ENCODE measurements at regions not wholly inside any gene's neighbourhood (a gene's known extent, or its start where the extent isn't known, plus 50 kb on each side); places are given as distances from the start of the nearest gene placed in this dataset.
"Not testable (repeated sequence)": the region's sequence is repeated elsewhere in the genome, so short reads cannot be mapped to it uniquely, and the experiment has no call there.

GRCh38 chr1:168467452-168467851 is 76.3 kb downstream of the XCL2 start:
- intact Hi-C loops (cut with DNase I; ENCODE audit: low total_unique reads) = no loop called here
- no peak for DNase-seq (ENCODE audit: low spot score in 2 of 2)
- H3K4me3 ChIP-seq (ENCODE audit: low read depth, poor library complexity, severe bottlenecking) = no peak overlapping the region
- TF ChIP-seq POLR2A (IDR thresholded peaks at IDR 0.05) (no peak), CTCF (IDR thresholded peaks at IDR 0.05) (no peak)
- 71 to 75% methylated on average over 3 of the region's 3 CpGs for WGBS, 2 donors

- intact Hi-C loops (cut with DNase I; ENCODE audit: low total_unique reads) = no loop called here
- no peak for TF ChIP-seq POLR2A (IDR thresholded peaks at IDR 0.05)
- no peak for TF ChIP-seq CTCF (IDR thresholded peaks at IDR 0.05)
- no peak overlapping the region for H3K4me3 ChIP-seq (ENCODE audit: low read depth, poor library complexity, severe bottlenecking)
- 93 to 94% methylated on average over 1 of the region's 1 CpG for WGBS, 2 donors
- no peak for DNase-seq (ENCODE audit: low spot score in 2 of 2)
These were observed 77.1 kb downstream of the XCL2 start for GRCh38 chr1:168466714-168467131.

GRCh38 chr1:168466092-168466713 is 77.6 kb downstream of the XCL2 start:
- DNase-seq (ENCODE audit: low spot score in 2 of 2) = peak in 1 of 2 donors; percentile 20
- intact Hi-C loops (cut with DNase I; ENCODE audit: low total_unique reads) = no loop called here
- no peak overlapping the region for H3K4me3 ChIP-seq (ENCODE audit: low read depth, poor library complexity, severe bottlenecking)
- TF ChIP-seq CTCF (IDR thresholded peaks at IDR 0.05) (no peak), POLR2A (IDR thresholded peaks at IDR 0.05) (no peak)
- WGBS, 2 donors = 42 to 46% methylated on average over 5 of the region's 5 CpGs

GRCh38 chr1:168461108-168461507 is 82.7 kb downstream of the XCL2 start:
- H3K4me3 ChIP-seq (ENCODE audit: low read depth, poor library complexity, severe bottlenecking); DNase-seq (ENCODE audit: low spot score in 2 of 2); intact Hi-C loops (cut with DNase I; ENCODE audit: low total_unique reads): not testable (repeated sequence)
- WGBS, 2 donors = 87 to 95% methylated on average over 3 of the region's 3 CpGs

- H3K4me3 ChIP-seq (ENCODE audit: low read depth, poor library complexity, severe bottlenecking); DNase-seq (ENCODE audit: low spot score in 2 of 2); intact Hi-C loops (cut with DNase I; ENCODE audit: low total_unique reads): not testable (repeated sequence)
- WGBS, 2 donors = 50 to 52% methylated on average over 8 of the region's 8 CpGs
These were observed 86.5 kb downstream of the XCL2 start for GRCh38 chr1:168457296-168457695.

GRCh38 chr1:168455764-168456163 is 88.0 kb downstream of the XCL2 start:
- WGBS, 2 donors = 91 to 96% methylated on average over 2 of the region's 2 CpGs
- intact Hi-C loops (cut with DNase I; ENCODE audit: low total_unique reads) = no loop called here
- H3K4me3 ChIP-seq (ENCODE audit: low read depth, poor library complexity, severe bottlenecking) = no peak overlapping the region
- no peak for TF ChIP-seq CTCF (IDR thresholded peaks at IDR 0.05)
- no peak for TF ChIP-seq POLR2A (IDR thresholded peaks at IDR 0.05)
- DNase-seq (ENCODE audit: low spot score in 2 of 2) = no peak

- 46 to 58% methylated on average over 1 of the region's 1 CpG for WGBS, 2 donors
- DNase-seq (ENCODE audit: low spot score in 2 of 2) = no peak
- TF ChIP-seq POLR2A (IDR thresholded peaks at IDR 0.05) = no peak
- TF ChIP-seq CTCF (IDR thresholded peaks at IDR 0.05) = no peak
- intact Hi-C loops (cut with DNase I; ENCODE audit: low total_unique reads) = no loop called here
- H3K4me3 ChIP-seq (ENCODE audit: low read depth, poor library complexity, severe bottlenecking) = no peak overlapping the region
These were observed 89.5 kb downstream of the XCL2 start for GRCh38 chr1:168454211-168454815.
